Erythroblast (primary cell): ENCODE measurements at regions not wholly inside any gene's neighbourhood (a gene's known extent, or its start where the extent isn't known, plus 50 kb on each side); places are given as distances from the start of the nearest gene placed in this dataset.

Experiments used
- GATA1 ChIP-seq: IDR thresholded peaks from 2 replicates; pipeline ENCODE4 v1.6.1; 2011; ENCODE audit warnings: low read depth, mild to moderate bottlenecking, control low read depth, low read length, moderate library complexity
- POLR2A ChIP-seq: IDR thresholded peaks from 2 replicates; pipeline ENCODE4 v1.6.1; 2011; ENCODE audit warnings: mild to moderate bottlenecking, low read length

GRCh38 chr2:194077366-194077765 lies 1579.7 kb upstream of the SLC39A10 start:
- no peak for TF ChIP-seq POLR2A
- no peak for TF ChIP-seq GATA1
